ENCODE measurements at regions not wholly inside any gene's neighbourhood (a gene's known extent, or its start where the extent isn't known, plus 50 kb on each side); places are given as distances from the start of the nearest gene placed in this dataset.

GRCh38 chr10:6944436-6944835 is 364.4 kb upstream of the PRKCQ start:
- TF ChIP-seq, protein P1, sequence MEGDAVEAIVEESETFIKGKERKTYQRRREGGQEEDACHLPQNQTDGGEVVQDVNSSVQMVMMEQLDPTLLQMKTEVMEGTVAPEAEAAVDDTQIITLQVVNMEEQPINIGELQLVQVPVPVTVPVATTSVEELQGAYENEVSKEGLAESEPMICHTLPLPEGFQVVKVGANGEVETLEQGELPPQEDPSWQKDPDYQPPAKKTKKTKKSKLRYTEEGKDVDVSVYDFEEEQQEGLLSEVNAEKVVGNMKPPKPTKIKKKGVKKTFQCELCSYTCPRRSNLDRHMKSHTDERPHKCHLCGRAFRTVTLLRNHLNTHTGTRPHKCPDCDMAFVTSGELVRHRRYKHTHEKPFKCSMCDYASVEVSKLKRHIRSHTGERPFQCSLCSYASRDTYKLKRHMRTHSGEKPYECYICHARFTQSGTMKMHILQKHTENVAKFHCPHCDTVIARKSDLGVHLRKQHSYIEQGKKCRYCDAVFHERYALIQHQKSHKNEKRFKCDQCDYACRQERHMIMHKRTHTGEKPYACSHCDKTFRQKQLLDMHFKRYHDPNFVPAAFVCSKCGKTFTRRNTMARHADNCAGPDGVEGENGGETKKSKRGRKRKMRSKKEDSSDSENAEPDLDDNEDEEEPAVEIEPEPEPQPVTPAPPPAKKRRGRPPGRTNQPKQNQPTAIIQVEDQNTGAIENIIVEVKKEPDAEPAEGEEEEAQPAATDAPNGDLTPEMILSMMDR (IDR thresholded peaks at IDR 0.05), result no peak
- no peak for DNase-seq (ENCODE audit: low spot score)
- H3K4me1 ChIP-seq, result no peaks in the 10 kb centered on the region
- H3K4me3 ChIP-seq, result no peak overlapping the region
- H3K9me3 ChIP-seq, result no peaks in the 10 kb centered on the region
- H3K27me3 ChIP-seq, result no peaks in the 10 kb centered on the region
- no peak overlapping the region for H3K27ac ChIP-seq
- H3K36me3 ChIP-seq, result no peaks in the 10 kb centered on the region

- Histone ChIP-seq H3K36me3 (no peaks in the 10 kb centered on the region), H3K27ac (no peak overlapping the region), H3K4me3 (no peak overlapping the region), H3K9me3 (no peaks in the 10 kb centered on the region), H3K4me1 (no peaks in the 10 kb centered on the region), H3K27me3 (no peaks in the 10 kb centered on the region)
- no peak for DNase-seq (ENCODE audit: low spot score)
- TF ChIP-seq, protein P1 (IDR thresholded peaks at IDR 0.05), result no peak
These were observed 358.3 kb upstream of the PRKCQ start for GRCh38 chr10:6938384-6938783.

GRCh38 chr10:6936931-6937330 is 356.9 kb upstream of the PRKCQ start:
- TF ChIP-seq, protein P1 (IDR thresholded peaks at IDR 0.05), result no peak
- no peaks in the 10 kb centered on the region for H3K36me3 ChIP-seq
- no peak overlapping the region for H3K4me3 ChIP-seq
- H3K4me1 ChIP-seq, result no peaks in the 10 kb centered on the region
- no peaks in the 10 kb centered on the region for H3K27me3 ChIP-seq
- no peak overlapping the region for H3K27ac ChIP-seq
- no peaks in the 10 kb centered on the region for H3K9me3 ChIP-seq
- no peak for DNase-seq (ENCODE audit: low spot score)

DNA sequence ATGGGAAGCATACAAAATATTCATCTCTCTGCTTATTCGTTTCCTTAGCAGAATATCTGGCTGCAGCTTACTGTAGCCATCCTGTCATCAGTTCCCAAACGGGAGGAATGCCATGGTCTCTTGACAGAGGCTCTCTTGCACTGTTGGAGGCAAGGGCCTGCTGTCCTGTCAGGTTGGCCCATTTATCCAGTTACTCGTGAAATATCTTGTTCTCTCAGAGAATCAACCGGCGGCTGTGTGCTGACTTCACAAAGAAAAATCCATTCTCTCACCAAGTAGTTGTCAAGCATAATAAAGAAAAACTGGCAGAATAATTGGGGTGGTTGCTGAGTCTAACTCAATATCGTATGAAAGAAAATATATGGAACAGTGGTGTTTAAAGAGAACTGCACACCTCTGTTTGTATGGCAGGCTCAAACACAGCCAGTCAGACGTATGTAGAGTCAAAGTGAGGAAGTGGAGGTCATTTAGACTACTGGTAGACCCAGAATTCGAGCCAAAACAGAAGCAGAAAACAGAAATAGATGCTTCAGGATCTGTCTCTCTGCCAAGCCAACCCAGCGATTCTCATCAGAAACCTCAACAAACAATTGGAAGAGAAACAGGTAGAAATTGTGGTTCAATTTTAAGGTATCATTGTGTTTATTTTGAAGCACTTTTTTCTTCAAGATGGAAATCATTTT is 349.2 kb upstream of the PRKCQ start:
- TF ChIP-seq, protein P1 (IDR thresholded peaks at IDR 0.05), result no peak
- H3K27ac ChIP-seq, result no peak overlapping the region
- no peaks in the 10 kb centered on the region for H3K36me3 ChIP-seq
- no peaks in the 10 kb centered on the region for H3K4me1 ChIP-seq
- H3K9me3 ChIP-seq, result no peaks in the 10 kb centered on the region
- H3K27me3 ChIP-seq, result no peaks in the 10 kb centered on the region
- H3K4me3 ChIP-seq, result no peak overlapping the region
- DNase-seq (ENCODE audit: low spot score), result no peak

- no peaks in the 10 kb centered on the region for H3K9me3 ChIP-seq
- no peak for DNase-seq (ENCODE audit: low spot score)
- H3K4me3 ChIP-seq, result no peak overlapping the region
- H3K27me3 ChIP-seq, result no peaks in the 10 kb centered on the region
- no peaks in the 10 kb centered on the region for H3K4me1 ChIP-seq
- no peak overlapping the region for H3K27ac ChIP-seq
- no peaks in the 10 kb centered on the region for H3K36me3 ChIP-seq
- TF ChIP-seq, protein P1 (IDR thresholded peaks at IDR 0.05), result no peak
These were observed 348.5 kb upstream of the PRKCQ start for GRCh38 chr10:6928586-6928985.

DNA sequence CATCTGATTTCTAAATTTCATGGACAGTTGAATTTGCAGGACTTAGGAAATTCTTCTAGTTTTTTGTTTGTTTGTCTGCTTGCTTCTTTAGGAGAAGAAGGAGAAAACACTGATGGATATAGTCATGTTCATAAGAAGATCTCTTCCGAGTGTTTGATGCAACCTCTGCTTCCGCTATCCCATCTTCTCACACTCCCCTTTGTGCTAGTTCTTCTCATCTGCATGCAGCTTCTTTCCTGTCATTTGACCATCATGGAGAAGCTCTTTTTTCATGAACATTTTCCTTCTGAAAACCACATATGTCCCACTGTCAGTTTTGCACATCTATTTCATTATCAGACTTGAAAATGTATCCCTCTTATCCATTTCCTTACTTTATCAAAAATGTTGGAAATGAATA is 346.9 kb upstream of the PRKCQ start:
- no peak overlapping the region for H3K27ac ChIP-seq
- no peaks in the 10 kb centered on the region for H3K4me1 ChIP-seq
- DNase-seq (ENCODE audit: low spot score), result no peak
- no peaks in the 10 kb centered on the region for H3K27me3 ChIP-seq
- no peaks in the 10 kb centered on the region for H3K9me3 ChIP-seq
- H3K4me3 ChIP-seq, result no peak overlapping the region
- H3K36me3 ChIP-seq, result no peaks in the 10 kb centered on the region
- TF ChIP-seq, protein P1 (IDR thresholded peaks at IDR 0.05), result no peak

All from right atrium auricular region (tissue), 2 donors.